ENCODE measurements at regions not wholly inside any gene's neighbourhood (a gene's known extent, or its start where the extent isn't known, plus 50 kb on each side); places are given as distances from the start of the nearest gene placed in this dataset.
"Not testable (repeated sequence)": the region's sequence is repeated elsewhere in the genome, so short reads cannot be mapped to it uniquely, and the experiment has no call there.

DNA sequence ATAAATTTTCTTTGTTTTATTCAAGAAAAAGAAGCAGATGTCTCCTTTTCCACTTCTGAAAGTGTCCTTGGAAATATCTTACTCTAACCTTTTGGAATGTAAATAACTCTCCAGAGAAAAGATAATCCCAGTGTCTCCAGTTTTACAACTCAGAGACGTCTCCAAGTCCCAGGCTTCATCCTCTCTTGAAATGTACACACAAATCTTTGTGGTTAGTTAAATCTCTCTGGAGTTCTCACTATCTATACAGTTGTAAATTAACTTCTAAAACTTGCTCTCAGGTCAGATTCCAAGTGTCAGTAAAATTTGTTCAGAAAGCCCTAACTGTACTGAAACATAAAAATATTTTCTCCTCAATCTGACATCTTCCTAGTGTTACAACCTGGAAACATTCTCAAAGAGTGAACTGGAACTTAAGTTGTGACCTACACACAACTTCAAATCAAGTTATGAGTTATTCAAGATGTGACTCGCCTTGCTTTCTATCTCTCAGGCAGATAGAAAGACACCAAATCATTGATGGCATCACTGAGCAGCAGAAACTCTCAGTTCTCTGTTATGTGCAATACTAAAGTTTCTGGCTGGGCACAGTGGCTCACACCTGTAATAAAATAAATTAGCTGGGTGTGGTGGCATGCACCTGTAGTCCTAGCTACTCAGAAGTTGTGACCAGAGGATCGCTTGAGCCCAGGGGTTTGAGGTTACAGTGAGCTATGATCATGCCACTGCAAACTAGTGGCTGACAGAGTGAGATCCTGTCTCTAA is 284.2 kb downstream of the RCHY1 start:
- TF ChIP-seq ZFX (IDR thresholded peaks at IDR 0.05; ENCODE audit: borderline replicate concordance) = no peak
- TF ChIP-seq, protein P1, sequence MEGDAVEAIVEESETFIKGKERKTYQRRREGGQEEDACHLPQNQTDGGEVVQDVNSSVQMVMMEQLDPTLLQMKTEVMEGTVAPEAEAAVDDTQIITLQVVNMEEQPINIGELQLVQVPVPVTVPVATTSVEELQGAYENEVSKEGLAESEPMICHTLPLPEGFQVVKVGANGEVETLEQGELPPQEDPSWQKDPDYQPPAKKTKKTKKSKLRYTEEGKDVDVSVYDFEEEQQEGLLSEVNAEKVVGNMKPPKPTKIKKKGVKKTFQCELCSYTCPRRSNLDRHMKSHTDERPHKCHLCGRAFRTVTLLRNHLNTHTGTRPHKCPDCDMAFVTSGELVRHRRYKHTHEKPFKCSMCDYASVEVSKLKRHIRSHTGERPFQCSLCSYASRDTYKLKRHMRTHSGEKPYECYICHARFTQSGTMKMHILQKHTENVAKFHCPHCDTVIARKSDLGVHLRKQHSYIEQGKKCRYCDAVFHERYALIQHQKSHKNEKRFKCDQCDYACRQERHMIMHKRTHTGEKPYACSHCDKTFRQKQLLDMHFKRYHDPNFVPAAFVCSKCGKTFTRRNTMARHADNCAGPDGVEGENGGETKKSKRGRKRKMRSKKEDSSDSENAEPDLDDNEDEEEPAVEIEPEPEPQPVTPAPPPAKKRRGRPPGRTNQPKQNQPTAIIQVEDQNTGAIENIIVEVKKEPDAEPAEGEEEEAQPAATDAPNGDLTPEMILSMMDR (IDR thresholded peaks at IDR 0.05) = no peak
- no peak overlapping the region for H3K27ac ChIP-seq

DNA sequence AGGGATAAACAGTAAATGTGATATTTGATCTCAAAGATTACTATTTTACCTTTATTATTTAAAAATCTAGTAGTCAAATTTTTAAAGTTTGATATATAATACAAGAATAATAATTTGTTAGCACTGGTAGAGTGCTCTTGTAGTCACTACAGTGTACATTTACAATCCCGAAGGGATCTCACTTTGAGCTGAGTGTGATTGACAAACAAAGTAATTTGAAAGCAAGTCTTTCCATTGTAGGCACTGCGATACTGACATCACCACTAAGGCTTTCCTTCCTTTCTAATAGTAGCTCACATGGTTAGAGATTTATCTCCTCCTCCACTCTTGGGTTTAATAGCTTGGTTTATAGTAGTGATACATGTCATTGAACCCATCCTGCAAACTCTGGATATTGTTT is 280.6 kb downstream of the PARM1 start:
- no peak for TF ChIP-seq ZFX (IDR thresholded peaks at IDR 0.05; ENCODE audit: borderline replicate concordance)
- TF ChIP-seq, protein P1 (IDR thresholded peaks at IDR 0.05) = no peak

DNA sequence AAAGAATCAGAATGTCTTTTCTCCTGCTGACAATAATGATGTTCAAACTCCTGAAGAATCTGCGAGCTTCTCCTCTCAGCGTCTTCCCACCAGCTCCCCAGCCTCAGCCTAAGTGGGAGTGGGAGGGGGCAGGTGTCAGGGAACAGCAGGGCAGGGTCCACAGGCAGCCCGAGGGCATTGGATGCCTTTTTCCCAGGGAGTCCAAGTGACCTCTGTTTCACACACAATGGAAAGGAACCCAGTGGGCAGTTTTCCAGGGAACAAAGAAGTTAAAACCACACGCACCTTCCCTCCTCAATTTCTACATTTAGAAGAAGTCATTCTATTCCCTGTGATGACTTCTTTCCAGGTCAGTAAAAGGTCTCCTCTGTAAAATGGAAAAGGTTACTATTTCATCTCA is 278.5 kb downstream of the PARM1 start:
- H3K27ac ChIP-seq = no peak overlapping the region
- TF ChIP-seq, protein P1 (IDR thresholded peaks at IDR 0.05) = no peak
- no peak for TF ChIP-seq ZFX (IDR thresholded peaks at IDR 0.05; ENCODE audit: borderline replicate concordance)

More for the DNA sequence above, 280.6 kb downstream of the PARM1 start:
- no peak overlapping the region for H3K27ac ChIP-seq

DNA sequence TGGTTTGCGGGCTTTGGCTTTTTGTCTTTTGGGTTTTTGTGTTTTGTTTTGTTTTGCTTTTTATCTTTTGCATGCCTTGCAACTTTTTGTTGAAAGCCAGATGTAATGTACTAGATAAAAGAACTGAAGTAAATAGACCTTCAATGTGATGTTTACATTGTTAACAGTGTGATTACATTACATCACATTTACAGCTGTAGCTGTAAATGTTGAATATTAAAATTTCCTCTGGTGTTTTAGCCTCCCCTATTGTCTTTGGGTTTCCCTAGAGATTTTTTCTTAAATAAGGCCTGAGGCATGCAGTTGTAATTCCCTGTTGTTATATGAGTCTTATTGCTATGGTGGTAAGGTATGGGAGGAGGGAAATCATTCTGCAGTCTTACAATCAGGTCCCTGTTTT is 275.0 kb downstream of the PARM1 start:
- no peak for TF ChIP-seq ZFX (IDR thresholded peaks at IDR 0.05; ENCODE audit: borderline replicate concordance)
- TF ChIP-seq, protein P1 (IDR thresholded peaks at IDR 0.05) = no peak
- no peak overlapping the region for H3K27ac ChIP-seq

- no peak overlapping the region for H3K27ac ChIP-seq
- TF ChIP-seq, protein P1 (IDR thresholded peaks at IDR 0.05) = no peak
- no peak for TF ChIP-seq ZFX (IDR thresholded peaks at IDR 0.05; ENCODE audit: borderline replicate concordance)
Observed at GRCh38 chr4:75195111-75195510, 262.2 kb downstream of the PARM1 start.

DNA sequence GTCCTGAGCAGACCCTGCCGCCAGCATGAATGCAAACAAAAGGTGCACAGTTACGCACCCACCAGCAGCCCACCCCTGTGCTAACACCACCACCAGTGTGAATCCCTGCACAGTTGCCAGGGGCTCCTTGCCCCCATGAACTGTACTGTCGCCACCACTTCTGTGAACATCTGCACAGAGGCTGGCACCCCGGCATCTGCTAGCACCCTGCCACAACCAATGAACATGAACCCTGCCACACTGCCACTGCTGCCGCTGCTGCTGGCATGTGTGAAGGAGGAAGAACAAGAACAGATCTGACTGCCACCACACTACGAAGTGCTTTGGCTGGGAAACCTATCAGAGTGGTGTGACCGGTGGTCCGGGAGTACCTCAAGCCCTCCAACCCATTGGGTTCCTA is 261.3 kb downstream of the PARM1 start:
- H3K27ac ChIP-seq = no peak overlapping the region
- no peak for TF ChIP-seq ZFX (IDR thresholded peaks at IDR 0.05; ENCODE audit: borderline replicate concordance)
- TF ChIP-seq, protein P1 (IDR thresholded peaks at IDR 0.05) = no peak

- not testable (repeated sequence) for H3K27ac ChIP-seq
Observed at GRCh38 chr4:75192182-75192581, 259.3 kb downstream of the PARM1 start.
